ENCODE measurements at regions not wholly inside any gene's neighbourhood (a gene's known extent, or its start where the extent isn't known, plus 50 kb on each side); places are given as distances from the start of the nearest gene placed in this dataset.
A peak's percentile ranks its signal among the peaks of the same experiment; 100 is the strongest.

- H3K27ac ChIP-seq: peak overlapping the region; percentile 80
- POLR2A ChIA-PET (ENCODE audit: low non-redundant PET): no interaction called here
- CTCF ChIA-PET: interaction anchor here (0.6 kb wide), 1 partner anchor 248 kb away, joined by 3 read pairs; no protein-coding TSS in a partner anchor
- TF ChIP-seq, protein P1, sequence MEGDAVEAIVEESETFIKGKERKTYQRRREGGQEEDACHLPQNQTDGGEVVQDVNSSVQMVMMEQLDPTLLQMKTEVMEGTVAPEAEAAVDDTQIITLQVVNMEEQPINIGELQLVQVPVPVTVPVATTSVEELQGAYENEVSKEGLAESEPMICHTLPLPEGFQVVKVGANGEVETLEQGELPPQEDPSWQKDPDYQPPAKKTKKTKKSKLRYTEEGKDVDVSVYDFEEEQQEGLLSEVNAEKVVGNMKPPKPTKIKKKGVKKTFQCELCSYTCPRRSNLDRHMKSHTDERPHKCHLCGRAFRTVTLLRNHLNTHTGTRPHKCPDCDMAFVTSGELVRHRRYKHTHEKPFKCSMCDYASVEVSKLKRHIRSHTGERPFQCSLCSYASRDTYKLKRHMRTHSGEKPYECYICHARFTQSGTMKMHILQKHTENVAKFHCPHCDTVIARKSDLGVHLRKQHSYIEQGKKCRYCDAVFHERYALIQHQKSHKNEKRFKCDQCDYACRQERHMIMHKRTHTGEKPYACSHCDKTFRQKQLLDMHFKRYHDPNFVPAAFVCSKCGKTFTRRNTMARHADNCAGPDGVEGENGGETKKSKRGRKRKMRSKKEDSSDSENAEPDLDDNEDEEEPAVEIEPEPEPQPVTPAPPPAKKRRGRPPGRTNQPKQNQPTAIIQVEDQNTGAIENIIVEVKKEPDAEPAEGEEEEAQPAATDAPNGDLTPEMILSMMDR (conservative IDR thresholded peaks at IDR 0.05; ENCODE audit: low read depth): no peak
- DNase-seq (ENCODE audit: low spot score): no peak
Observed at GRCh38 chr2:147025646-147026585, 818.9 kb upstream of the ACVR2A start.

DNA sequence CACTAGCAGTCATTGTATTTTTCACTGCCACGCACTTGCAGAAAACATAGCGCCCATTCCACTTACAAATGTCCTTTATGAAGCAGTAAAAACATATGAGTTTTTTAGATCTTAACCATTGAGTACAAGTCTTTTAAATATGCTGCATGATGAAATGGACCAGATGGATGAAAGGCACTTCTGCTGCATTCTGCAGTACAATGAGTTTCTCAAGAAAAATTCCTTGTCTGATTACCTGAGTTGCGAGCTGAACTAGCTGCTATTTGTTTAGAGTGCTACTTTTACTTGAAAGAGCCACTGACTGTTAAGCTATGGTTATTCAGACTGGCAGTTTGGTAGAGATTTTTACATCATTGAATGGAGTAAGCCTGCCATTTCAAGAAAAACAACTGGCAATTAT lies 825.5 kb upstream of the ACVR2A start:
- POLR2A ChIA-PET (ENCODE audit: low non-redundant PET): no interaction called here
- CTCF ChIA-PET: no interaction called here
- TF ChIP-seq, protein P1 (conservative IDR thresholded peaks at IDR 0.05; ENCODE audit: low read depth): no peak

GRCh38 chr2:147017951-147018645 lies 826.7 kb upstream of the ACVR2A start:
- ChIA-PET POLR2A (ENCODE audit: low non-redundant PET) (no interaction called here), CTCF (interaction anchor here (0.6 kb wide), 1 partner anchor 136 kb away, joined by 4 read pairs; no protein-coding TSS in a partner anchor)
- TF ChIP-seq, protein P1 (conservative IDR thresholded peaks at IDR 0.05; ENCODE audit: low read depth): no peak
- H3K27ac ChIP-seq: no peak overlapping the region
- no peak for DNase-seq (ENCODE audit: low spot score)

More for the DNA sequence above, 825.5 kb upstream of the ACVR2A start:
- H3K27ac ChIP-seq: no peak overlapping the region
- no peak for DNase-seq (ENCODE audit: low spot score)

GRCh38 chr2:147016181-147016580 lies 828.6 kb upstream of the ACVR2A start:
- DNase-seq (ENCODE audit: low spot score): no peak
- H3K27ac ChIP-seq: no peak overlapping the region
- TF ChIP-seq, protein P1 (conservative IDR thresholded peaks at IDR 0.05; ENCODE audit: low read depth): no peak
- ChIA-PET POLR2A (ENCODE audit: low non-redundant PET) (no interaction called here), CTCF (interaction anchor here (0.6 kb wide), 1 partner anchor 15 kb away, joined by 3 read pairs; no protein-coding TSS in a partner anchor)

- ChIA-PET POLR2A (ENCODE audit: low non-redundant PET) (no interaction called here), CTCF (no interaction called here)
- TF ChIP-seq, protein P1 (conservative IDR thresholded peaks at IDR 0.05; ENCODE audit: low read depth): no peak
- no peak for DNase-seq (ENCODE audit: low spot score)
- no peak overlapping the region for H3K27ac ChIP-seq
Observed at GRCh38 chr2:147015591-147015990, 829.2 kb upstream of the ACVR2A start.

- H3K27ac ChIP-seq: no peak overlapping the region
- POLR2A ChIA-PET (ENCODE audit: low non-redundant PET): no interaction called here
Observed at GRCh38 chr2:147013696-147014392, 831.0 kb upstream of the ACVR2A start.

More at GRCh38 chr2:147013696-147014392, 831.0 kb upstream of the ACVR2A start:
- TF ChIP-seq, protein P1 (conservative IDR thresholded peaks at IDR 0.05; ENCODE audit: low read depth): no peak
- no peak for DNase-seq (ENCODE audit: low spot score)
- CTCF ChIA-PET: interaction anchor here (0.6 to 0.7 kb wide), 2 partner anchors 732 to 850 kb away, joined by 3 read pairs; no protein-coding TSS in a partner anchor
